Vagina (tissue), 2 donors: ENCODE measurements at regions not wholly inside any gene's neighbourhood (a gene's known extent, or its start where the extent isn't known, plus 50 kb on each side); places are given as distances from the start of the nearest gene placed in this dataset.

Source experiments
- POLR2A ChIP-seq, 2 donors: fragments of 450-650 bp; IDR thresholded peaks; one replicate each; pipeline ENCODE4 v1.6.1; 2017; ENCODE audit warnings: antibody characterized with exemption in 2 of 2, mild to moderate bottlenecking in 2 of 2, moderate library complexity in 2 of 2
- TF ChIP-seq, protein P1 (sequence below), 3 experiments: fragments of 450-650 bp in 2 of 3; fragments of 200-600 bp in 1 of 3; sonication (generic) in 1 of 3; IDR thresholded peaks; one replicate each; pipeline ENCODE4 v1.5.1; 2017 to 2019; ENCODE audit warnings: antibody characterized with exemption in 3 of 3, mild to moderate bottlenecking in 2 of 3, moderate library complexity in 2 of 3

DNA sequence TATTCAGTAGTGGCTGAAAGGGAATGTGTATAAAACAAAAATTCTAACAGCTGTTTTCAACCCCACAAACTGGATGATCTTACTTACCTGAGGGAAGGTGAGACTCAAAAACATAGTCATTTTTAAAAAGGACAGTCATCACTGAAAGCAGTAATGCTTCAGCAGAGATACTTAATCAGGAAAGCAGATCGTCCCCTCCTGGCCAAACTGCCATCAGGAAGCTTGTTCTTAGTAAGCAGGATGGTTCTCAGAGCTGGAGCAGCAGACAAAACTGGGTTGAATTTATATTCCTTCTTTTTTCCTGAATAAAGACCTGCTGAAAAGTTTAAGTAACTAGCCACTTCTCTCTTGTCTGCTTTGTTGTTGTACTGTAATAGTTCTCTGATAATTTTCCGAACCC is 1156.5 kb downstream of the OLFM4 start:
- TF ChIP-seq, protein P1, sequence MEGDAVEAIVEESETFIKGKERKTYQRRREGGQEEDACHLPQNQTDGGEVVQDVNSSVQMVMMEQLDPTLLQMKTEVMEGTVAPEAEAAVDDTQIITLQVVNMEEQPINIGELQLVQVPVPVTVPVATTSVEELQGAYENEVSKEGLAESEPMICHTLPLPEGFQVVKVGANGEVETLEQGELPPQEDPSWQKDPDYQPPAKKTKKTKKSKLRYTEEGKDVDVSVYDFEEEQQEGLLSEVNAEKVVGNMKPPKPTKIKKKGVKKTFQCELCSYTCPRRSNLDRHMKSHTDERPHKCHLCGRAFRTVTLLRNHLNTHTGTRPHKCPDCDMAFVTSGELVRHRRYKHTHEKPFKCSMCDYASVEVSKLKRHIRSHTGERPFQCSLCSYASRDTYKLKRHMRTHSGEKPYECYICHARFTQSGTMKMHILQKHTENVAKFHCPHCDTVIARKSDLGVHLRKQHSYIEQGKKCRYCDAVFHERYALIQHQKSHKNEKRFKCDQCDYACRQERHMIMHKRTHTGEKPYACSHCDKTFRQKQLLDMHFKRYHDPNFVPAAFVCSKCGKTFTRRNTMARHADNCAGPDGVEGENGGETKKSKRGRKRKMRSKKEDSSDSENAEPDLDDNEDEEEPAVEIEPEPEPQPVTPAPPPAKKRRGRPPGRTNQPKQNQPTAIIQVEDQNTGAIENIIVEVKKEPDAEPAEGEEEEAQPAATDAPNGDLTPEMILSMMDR (IDR thresholded peaks at IDR 0.05) = no peak
- no peak for TF ChIP-seq POLR2A (IDR thresholded peaks at IDR 0.05)
